ENCODE measurements at regions not wholly inside any gene's neighbourhood (a gene's known extent, or its start where the extent isn't known, plus 50 kb on each side); places are given as distances from the start of the nearest gene placed in this dataset.

DNA sequence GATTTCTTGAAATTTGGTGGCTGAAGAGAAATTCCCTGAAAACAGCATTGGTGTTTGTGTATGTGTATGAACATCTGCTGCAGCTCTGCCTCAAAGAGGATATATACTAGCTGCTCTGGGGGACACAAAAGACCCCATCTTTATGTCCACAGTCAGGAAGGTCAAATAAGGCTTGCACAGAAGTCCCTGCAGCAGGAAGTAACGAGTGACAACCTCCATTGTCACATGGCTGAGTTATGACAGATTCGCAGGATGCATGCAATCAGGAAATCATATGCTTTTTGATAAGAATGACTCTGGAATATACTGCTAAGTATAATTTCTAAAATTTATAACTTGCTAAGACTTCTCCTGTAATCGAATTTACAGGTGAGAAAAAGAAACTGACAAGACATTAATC is 225.9 kb upstream of the CST7 start:
- no peak overlapping the region for H3K27ac ChIP-seq (ENCODE audit: insufficient read depth, low read depth, low read length)
- H3K79me2 ChIP-seq (ENCODE audit: control insufficient read depth, insufficient read depth, low read length) = no peaks in the 10 kb centered on the region
- H3K4me1 ChIP-seq (ENCODE audit: control insufficient read depth, extremely low read depth, insufficient read depth, low read length) = no peaks in the 10 kb centered on the region
- no peak overlapping the region for H2AFZ ChIP-seq (ENCODE audit: low read depth, low read length)
- TF ChIP-seq, protein P1, sequence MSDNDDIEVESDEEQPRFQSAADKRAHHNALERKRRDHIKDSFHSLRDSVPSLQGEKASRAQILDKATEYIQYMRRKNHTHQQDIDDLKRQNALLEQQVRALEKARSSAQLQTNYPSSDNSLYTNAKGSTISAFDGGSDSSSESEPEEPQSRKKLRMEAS (IDR thresholded peaks at IDR 0.05; ENCODE audit: insufficient read depth, insufficient read length) = no peak
- no peak for TF ChIP-seq EZH2 (IDR thresholded peaks at IDR 0.05; ENCODE audit: borderline replicate concordance, low read depth, low read length, severe bottlenecking)
- no peak for TF ChIP-seq GATA2 (IDR thresholded peaks at IDR 0.05; ENCODE audit: insufficient read depth, insufficient read length, low read depth, low read length)
- TF ChIP-seq POLR2AphosphoS5 (IDR thresholded peaks at IDR 0.05; ENCODE audit: insufficient read depth, low read depth, low read length) = no peak
- no peak overlapping the region for H3K4me2 ChIP-seq (ENCODE audit: insufficient read depth, low read length)
- no peaks in the 10 kb centered on the region for H3K9me3 ChIP-seq (replicated peaks; ENCODE audit: control insufficient read depth, insufficient read depth, low read length)
- no peaks in the 10 kb centered on the region for H3K36me3 ChIP-seq (ENCODE audit: control insufficient read depth in 2 of 2, extremely low read depth in 1 of 2, insufficient read depth in 2 of 2, low read length in 2 of 2)
- H3K4me3 ChIP-seq (replicated peaks in 1 of 3; ENCODE audit: insufficient read depth in 1 of 3, low read depth in 1 of 3, low read length in 3 of 3) = no peak overlapping the region
- POLR2A ChIA-PET = no interaction called here
- CTCF ChIA-PET = no interaction called here
- H3K27me3 ChIP-seq (ENCODE audit: control insufficient read depth in 2 of 2, insufficient read depth in 2 of 2, low read length in 2 of 2) = no peaks in the 10 kb centered on the region
- H3K9me1 ChIP-seq (replicated peaks; ENCODE audit: control insufficient read depth, extremely low read depth, insufficient read depth, low read length) = no peaks in the 10 kb centered on the region
- DNase-seq (ENCODE audit: low read depth, low spot score) (no peak), FAIRE-seq (no peak)
- no peaks in the 10 kb centered on the region for H4K20me1 ChIP-seq (replicated peaks; ENCODE audit: control insufficient read depth, extremely low read depth, insufficient read depth, low read length)
- no TSS peak for BruUV-seq (replicated peaks)
- dilution Hi-C loops (cut with MboI; ENCODE audit: extremely low pct_ligation_motif_present, low sequenced_read_pairs) = no loop called here
- intact Hi-C loops (cut with micrococcal nuclease) = no loop called here
- H3K9ac ChIP-seq (replicated peaks; ENCODE audit: extremely low read depth, insufficient read depth, low read length) = no peak overlapping the region

DNA sequence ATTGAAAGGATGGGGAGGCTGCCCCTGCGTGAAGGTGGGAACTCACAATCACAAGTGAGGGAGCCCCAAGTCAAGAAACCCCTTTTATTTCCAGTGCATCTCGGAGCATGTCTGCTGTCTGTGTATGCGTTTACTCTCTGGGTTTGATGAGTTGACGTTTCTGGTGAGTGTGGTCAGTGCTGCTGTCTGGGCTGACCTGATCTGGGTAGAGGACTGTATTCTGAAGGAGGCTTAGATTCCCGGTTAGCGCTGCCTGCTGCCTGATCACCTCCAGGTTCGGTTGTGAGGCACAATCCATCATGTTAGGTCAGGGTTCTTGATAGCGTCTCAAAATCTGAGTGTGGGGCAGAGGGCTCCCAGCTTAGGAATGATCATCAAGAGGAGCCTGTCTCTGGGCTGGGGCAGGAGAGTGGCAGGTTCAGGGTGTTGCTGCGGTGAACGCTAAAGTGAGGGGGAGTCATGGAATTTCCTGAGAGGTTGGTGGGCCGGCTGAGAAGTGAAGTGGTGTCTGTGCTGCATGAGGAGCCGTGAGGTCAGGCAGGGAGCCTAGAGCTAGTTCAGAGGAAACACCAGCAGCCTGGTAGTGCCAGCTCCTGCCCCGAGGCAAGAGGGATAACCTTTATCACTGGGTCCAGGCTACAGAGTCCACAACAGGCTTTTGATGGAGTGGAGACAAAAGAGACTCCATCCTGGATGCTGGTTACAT is 225.3 kb upstream of the CST7 start:
- no peak for FAIRE-seq
- Histone ChIP-seq H3K4me1 (ENCODE audit: control insufficient read depth, extremely low read depth, insufficient read depth, low read length) (no peaks in the 10 kb centered on the region), H3K79me2 (ENCODE audit: control insufficient read depth, insufficient read depth, low read length) (no peaks in the 10 kb centered on the region), H4K20me1 (replicated peaks; ENCODE audit: control insufficient read depth, extremely low read depth, insufficient read depth, low read length) (no peaks in the 10 kb centered on the region), H3K9me3 (replicated peaks; ENCODE audit: control insufficient read depth, insufficient read depth, low read length) (no peaks in the 10 kb centered on the region), H3K4me2 (ENCODE audit: insufficient read depth, low read length) (no peak overlapping the region), H3K4me3 (replicated peaks in 1 of 3; ENCODE audit: insufficient read depth in 1 of 3, low read depth in 1 of 3, low read length in 3 of 3) (no peak overlapping the region), H3K27me3 (ENCODE audit: control insufficient read depth in 2 of 2, insufficient read depth in 2 of 2, low read length in 2 of 2) (no peaks in the 10 kb centered on the region), H3K36me3 (ENCODE audit: control insufficient read depth in 2 of 2, extremely low read depth in 1 of 2, insufficient read depth in 2 of 2, low read length in 2 of 2) (no peaks in the 10 kb centered on the region), H2AFZ (ENCODE audit: low read depth, low read length) (no peak overlapping the region), H3K27ac (ENCODE audit: insufficient read depth, low read depth, low read length) (no peak overlapping the region), H3K9me1 (replicated peaks; ENCODE audit: control insufficient read depth, extremely low read depth, insufficient read depth, low read length) (no peaks in the 10 kb centered on the region), H3K9ac (replicated peaks; ENCODE audit: extremely low read depth, insufficient read depth, low read length) (no peak overlapping the region)
- dilution Hi-C loops (cut with MboI; ENCODE audit: extremely low pct_ligation_motif_present, low sequenced_read_pairs) (no loop called here), intact Hi-C loops (cut with micrococcal nuclease) (no loop called here)
- DNase-seq (ENCODE audit: low read depth, low spot score) = no peak
- POLR2A ChIA-PET = no interaction called here
- BruUV-seq (replicated peaks) = no TSS peak
- TF ChIP-seq POLR2A (IDR thresholded peaks at IDR 0.05; ENCODE audit: low read depth, low read length) (no peak), FOS (IDR thresholded peaks at IDR 0.05; ENCODE audit: borderline replicate concordance, insufficient read depth, low read length) (no peak)
- CTCF ChIA-PET = no interaction called here

Data from endothelial cell of umbilical vein (primary cell).